DMS153 treated with DMSO at 0.1 percent for 48 hours (cell line): ENCODE measurements at regions not wholly inside any gene's neighbourhood (a gene's known extent, or its start where the extent isn't known, plus 50 kb on each side); places are given as distances from the start of the nearest gene placed in this dataset.

Source experiments
- DNase-seq: peaks from one replicate; lab custom pipeline; 2025; ENCODE audit not compliant: unreplicated experiment; lab: John Stamatoyannopoulos, UW

- peak; percentile 9 for DNase-seq
Measured at GRCh38 chr12:41983394-41983793, 161.3 kb downstream of the GXYLT1 start.

- no peak for DNase-seq
Measured at GRCh38 chr12:41981758-41982157, 162.9 kb downstream of the GXYLT1 start.

- DNase-seq: no peak
Measured at GRCh38 chr12:41981013-41981412, 163.7 kb downstream of the GXYLT1 start.

GRCh38 chr12:41980390-41980789 lies 164.3 kb downstream of the GXYLT1 start:
- DNase-seq: no peak

GRCh38 chr12:41979574-41979973 lies 165.1 kb downstream of the GXYLT1 start:
- no peak for DNase-seq

- no peak for DNase-seq
Measured at GRCh38 chr12:41972598-41972997, 172.1 kb downstream of the GXYLT1 start.

GRCh38 chr12:41972196-41972595 lies 172.5 kb downstream of the GXYLT1 start:
- no peak for DNase-seq

GRCh38 chr12:41970744-41971143 lies 173.9 kb downstream of the GXYLT1 start:
- no peak for DNase-seq

GRCh38 chr12:41968599-41968998 lies 176.1 kb downstream of the GXYLT1 start:
- DNase-seq: no peak

GRCh38 chr12:41967668-41968500 lies 176.8 kb downstream of the GXYLT1 start:
- peak; percentile 49 for DNase-seq

GRCh38 chr12:41966916-41967315 lies 177.8 kb downstream of the GXYLT1 start:
- DNase-seq: no peak

- DNase-seq: no peak
Measured at GRCh38 chr12:41966001-41966400, 178.7 kb downstream of the GXYLT1 start.

- no peak for DNase-seq
Measured at GRCh38 chr12:41963398-41963797, 181.3 kb downstream of the GXYLT1 start.

- DNase-seq: peak; percentile 51
Measured at GRCh38 chr12:41962171-41962572, 182.5 kb downstream of the GXYLT1 start.

GRCh38 chr12:41959271-41959670 lies 185.4 kb downstream of the GXYLT1 start:
- no peak for DNase-seq

GRCh38 chr12:41956353-41956752 lies 188.3 kb downstream of the GXYLT1 start:
- no peak for DNase-seq

- no peak for DNase-seq
Measured at GRCh38 chr12:41950455-41950854, 194.2 kb downstream of the GXYLT1 start.

- DNase-seq: no peak
Measured at GRCh38 chr12:41946106-41946505, 198.6 kb downstream of the GXYLT1 start.

- DNase-seq: no peak
Measured at GRCh38 chr12:41944216-41944615, 200.5 kb downstream of the GXYLT1 start.

GRCh38 chr12:41943671-41944070 lies 201.0 kb downstream of the GXYLT1 start:
- DNase-seq: no peak

- DNase-seq: no peak
Measured at GRCh38 chr12:41942354-41942753, 202.3 kb downstream of the GXYLT1 start.

GRCh38 chr12:41941079-41941478 lies 203.6 kb downstream of the GXYLT1 start:
- DNase-seq: no peak

GRCh38 chr12:41940571-41940970 lies 204.1 kb downstream of the GXYLT1 start:
- DNase-seq: no peak
